Caco-2 (cell line): ENCODE measurements at regions not wholly inside any gene's neighbourhood (a gene's known extent, or its start where the extent isn't known, plus 50 kb on each side); places are given as distances from the start of the nearest gene placed in this dataset.

Experiments used
- BruUV-seq: library from RNA; stranded (reverse); fragments of 400-500 nt; replicated peaks from 2 replicates; lab custom pipeline; 2021; lab: Mats Ljungman, UMichigan
- CTCF ChIA-PET: fragments of 300-600 bp; sonication (Branson Sonifier 250); formaldehyde crosslinking; loops from one replicate; lab custom pipeline; 2022; ENCODE audit warnings: antibody characterized with exemption; lab: Charles Lee
- POLR2A ChIA-PET: fragments of 300-600 bp; sonication (Branson Sonifier 250); formaldehyde crosslinking; loops from one replicate; lab custom pipeline; 2022; ENCODE audit warnings: antibody characterized with exemption; lab: Charles Lee
- DNase-seq, 2 experiments: peaks; one replicate each; pipeline versions ENCODE4 v3.0.0 to v3.0.0-alpha.2; 2020 to 2022
- H3K27me3 ChIP-seq: replicated peaks from 2 replicates; pipeline ENCODE4 v1.6.0; 2011; ENCODE audit warnings: low read length; ENCODE audit not compliant: control insufficient read depth, insufficient read depth
- H3K36me3 ChIP-seq: 2 replicates; pipeline ENCODE4 v1.5.1; 2011; ENCODE audit warnings: low read length; ENCODE audit not compliant: control insufficient read depth, insufficient read depth
- H3K4me1 ChIP-seq: fragments of 250-450 bp; sonication (Bioruptor Pico); 2 replicates; pipeline ENCODE4 v1.5.1; 2020; ENCODE audit warnings: mild to moderate bottlenecking
- H3K4me3 ChIP-seq: 2 replicates; pipeline ENCODE4 v1.5.1; 2011; ENCODE audit warnings: low read depth, mild to moderate bottlenecking, control low read depth, low read length
- H3K9me3 ChIP-seq: fragments of 250-450 bp; sonication (Bioruptor Pico); 2 replicates; pipeline ENCODE4 v1.5.1; 2020; ENCODE audit warnings: mild to moderate bottlenecking, moderate library complexity
- H3K27ac Mint-ChIP-seq: one replicate; pipeline ENCODE4 v1.8.0; 2022; ENCODE audit warnings: mixed read lengths; ENCODE audit not compliant: unreplicated experiment
- H3K27me3 Mint-ChIP-seq: one replicate; pipeline ENCODE4 v1.8.0; 2022; ENCODE audit warnings: mixed read lengths; ENCODE audit not compliant: insufficient read depth, unreplicated experiment
- H3K36me3 Mint-ChIP-seq: one replicate; pipeline ENCODE4 v1.8.0; 2022; ENCODE audit warnings: mild to moderate bottlenecking, mixed read lengths; ENCODE audit not compliant: insufficient read depth, unreplicated experiment
- H3K4me1 Mint-ChIP-seq: one replicate; pipeline ENCODE4 v1.8.0; 2022; ENCODE audit warnings: low read depth, mixed read lengths; ENCODE audit not compliant: unreplicated experiment
- H3K4me3 Mint-ChIP-seq: one replicate; pipeline ENCODE4 v1.8.0; 2022; ENCODE audit warnings: mild to moderate bottlenecking, moderate library complexity, mixed read lengths; ENCODE audit not compliant: unreplicated experiment
- H3K9me3 Mint-ChIP-seq: one replicate; pipeline ENCODE4 v1.8.0; 2022; ENCODE audit warnings: mixed read lengths; ENCODE audit not compliant: unreplicated experiment
- CTCF ChIP-seq, 2 experiments: fragments of 200-600 bp in 1 of 2; IDR thresholded peaks; 1 replicate in 1 of 2; 2 replicates in 1 of 2; pipeline versions ENCODE4 v1.5.1 to v1.8.0; 2011 to 2022; ENCODE audit warnings: antibody characterized with exemption in 1 of 2, control low read depth in 1 of 2, inconsistent platforms in 1 of 2, low read depth in 1 of 2, low read length in 1 of 2, mild to moderate bottlenecking in 1 of 2, moderate library complexity in 1 of 2; ENCODE audit not compliant: insufficient read depth in 1 of 2, severe bottlenecking in 1 of 2, unreplicated experiment in 1 of 2
- intact Hi-C: fragments of 100-400 bp; cut with micrococcal nuclease; formaldehyde crosslinking; loops from one replicate; pipeline ENCODE4 v1.10.0; 2022; ENCODE audit not compliant: unreplicated experiment

GRCh38 chr2:16000642-16001041, 60.3 kb downstream of the MYCN start:
- intact Hi-C loops: no loop called here
- H3K9me3 ChIP-seq: no peaks in the 10 kb centered on the region
- H3K27ac Mint-ChIP-seq: no peak overlapping the region
- no peaks in the 10 kb centered on the region for H3K36me3 ChIP-seq
- no peak overlapping the region for H3K4me3 ChIP-seq
- no peaks in the 10 kb centered on the region for H3K9me3 Mint-ChIP-seq
- BruUV-seq: no TSS peak
- TF ChIP-seq CTCF (IDR thresholded peaks at IDR 0.05; ENCODE audit: insufficient read depth in 1 of 2, low read depth in 1 of 2, low read length in 1 of 2, severe bottlenecking in 1 of 2, unreplicated experiment in 1 of 2): no peak
- H3K27me3 ChIP-seq: no peaks in the 10 kb centered on the region
- H3K4me3 Mint-ChIP-seq: no peak overlapping the region
- peaks cover 6% of the 10 kb centered on the region; the same call in 1 of the 2 replicates for H3K4me1 ChIP-seq
- no peaks in the 10 kb centered on the region for H3K27me3 Mint-ChIP-seq
- ChIA-PET CTCF (interaction anchor here (0.7 kb wide), 1 partner anchor 61 kb away, joined by 3 read pairs; no protein-coding TSS in a partner anchor), POLR2A (no interaction called here)
- H3K36me3 Mint-ChIP-seq: no peaks in the 10 kb centered on the region
- no peaks in the 10 kb centered on the region for H3K4me1 Mint-ChIP-seq
- no peak for DNase-seq

DNA sequence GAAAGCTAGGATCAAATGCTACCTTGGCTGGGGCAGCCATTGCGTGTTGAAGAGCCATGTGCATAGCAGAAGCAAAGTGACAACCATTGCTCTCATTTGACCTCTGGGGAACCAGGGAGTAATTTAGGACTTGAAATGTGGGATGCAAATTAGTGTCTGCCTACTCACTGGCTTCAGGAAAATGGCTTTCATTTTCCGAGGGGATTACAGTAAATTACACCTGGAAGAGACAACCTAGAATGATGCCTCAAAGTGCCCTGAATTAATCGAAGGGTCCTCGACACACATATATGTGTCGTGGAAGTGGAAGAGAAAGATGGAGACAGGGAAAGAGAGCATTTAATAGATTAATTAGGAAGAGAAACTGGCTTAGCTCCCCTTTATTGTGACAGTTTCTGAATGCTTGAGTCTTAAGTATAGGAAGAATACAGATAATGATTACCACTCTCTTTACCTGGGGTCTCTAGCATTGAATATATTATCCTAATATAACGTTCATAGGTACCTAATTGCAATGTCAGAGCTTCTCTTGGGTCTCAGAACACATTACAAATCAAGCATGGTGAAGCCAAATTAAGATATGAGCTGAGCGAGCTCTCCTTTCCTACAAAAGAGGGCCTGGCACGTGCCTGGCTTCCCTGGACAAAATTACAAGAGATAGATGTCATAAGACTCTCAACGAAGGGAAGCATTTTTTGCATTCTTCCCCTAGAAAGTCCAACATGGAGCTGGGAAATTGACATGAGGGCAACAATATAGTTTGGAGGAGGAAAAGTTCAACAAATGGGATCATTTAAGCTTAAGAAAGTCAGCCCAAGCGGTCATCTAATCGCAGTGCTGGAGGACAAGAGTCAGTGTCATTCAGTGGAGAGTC, 59.5 kb downstream of the MYCN start:
- no peak for TF ChIP-seq CTCF (IDR thresholded peaks at IDR 0.05; ENCODE audit: insufficient read depth in 1 of 2, low read depth in 1 of 2, low read length in 1 of 2, severe bottlenecking in 1 of 2, unreplicated experiment in 1 of 2)
- 0 out of 2 replicates have a peak, but pooled peaks cover 4% of the 10 kb centered on the region for H3K4me1 ChIP-seq
- intact Hi-C loops: no loop called here
- DNase-seq: no peak
- no peak overlapping the region for H3K27ac Mint-ChIP-seq
- ChIA-PET POLR2A (no interaction called here), CTCF (interaction anchor here (0.7 kb wide), 1 partner anchor 60 kb away, joined by 3 read pairs; no protein-coding TSS in a partner anchor)
- no TSS peak for BruUV-seq
- no peaks in the 10 kb centered on the region for H3K27me3 Mint-ChIP-seq
- H3K4me1 Mint-ChIP-seq: no peaks in the 10 kb centered on the region
- no peaks in the 10 kb centered on the region for H3K9me3 Mint-ChIP-seq
- no peaks in the 10 kb centered on the region for H3K36me3 ChIP-seq
- H3K4me3 ChIP-seq: no peak overlapping the region
- H3K36me3 Mint-ChIP-seq: no peaks in the 10 kb centered on the region
- no peaks in the 10 kb centered on the region for H3K9me3 ChIP-seq
- no peaks in the 10 kb centered on the region for H3K27me3 ChIP-seq
- H3K4me3 Mint-ChIP-seq: no peak overlapping the region

- H3K9me3 Mint-ChIP-seq: peaks cover 8% of the 10 kb centered on the region
- BruUV-seq: no TSS peak
- H3K4me1 Mint-ChIP-seq: no peaks in the 10 kb centered on the region
- TF ChIP-seq CTCF (IDR thresholded peaks at IDR 0.05; ENCODE audit: insufficient read depth in 1 of 2, low read depth in 1 of 2, low read length in 1 of 2, severe bottlenecking in 1 of 2, unreplicated experiment in 1 of 2): no peak
- ChIA-PET POLR2A (no interaction called here), CTCF (interaction anchor here (0.7 kb wide), 1 partner anchor 407 kb away, joined by 3 read pairs; no protein-coding TSS in a partner anchor)
- H3K4me3 Mint-ChIP-seq: no peak overlapping the region
- DNase-seq: no peak
- no peaks in the 10 kb centered on the region for H3K27me3 Mint-ChIP-seq
- no peak overlapping the region for H3K27ac Mint-ChIP-seq
- no peaks in the 10 kb centered on the region for H3K36me3 Mint-ChIP-seq
- H3K27me3 ChIP-seq: no peaks in the 10 kb centered on the region
- no peaks in the 10 kb centered on the region for H3K9me3 ChIP-seq
- intact Hi-C loops: no loop called here
- no peak overlapping the region for H3K4me3 ChIP-seq
- H3K36me3 ChIP-seq: no peaks in the 10 kb centered on the region
- H3K4me1 ChIP-seq: 0 out of 2 replicates have a peak, but pooled peaks cover 4% of the 10 kb centered on the region
These were observed 57.5 kb downstream of the MYCN start for GRCh38 chr2:15997728-15998280.
